HL-60 (cell line): ENCODE measurements at regions not wholly inside any gene's neighbourhood (a gene's known extent, or its start where the extent isn't known, plus 50 kb on each side); places are given as distances from the start of the nearest gene placed in this dataset.

Experiments
- DNase-seq, 2 experiments: peaks; one replicate each; pipeline ENCODE4 v3.0.0-alpha.2; 2010 to 2020; ENCODE audit warnings: low read depth in 1 of 2, low spot score in 1 of 2
- H3K27ac ChIP-seq: fragments of 250-450 bp; sonication (Bioruptor Pico); replicated peaks from 2 replicates; pipeline ENCODE4 v1.5.1; 2020; ENCODE audit warnings: mild to moderate bottlenecking, moderate library complexity
- H3K27me3 ChIP-seq: fragments of 250-450 bp; sonication (Bioruptor Pico); 2 replicates; pipeline ENCODE4 v1.5.1; 2021; ENCODE audit warnings: mild to moderate bottlenecking, moderate library complexity; ENCODE audit not compliant: insufficient read depth, poor library complexity, severe bottlenecking
- H3K4me3 ChIP-seq: replicated peaks from 2 replicates; pipeline ENCODE4 v1.5.1; 2011; ENCODE audit warnings: mild to moderate bottlenecking, control low read depth, low read length; ENCODE audit not compliant: insufficient read depth
- GABPA ChIP-seq: IDR thresholded peaks from 2 replicates; pipeline ENCODE4 v1.6.1; 2012; ENCODE audit warnings: low read depth
- POLR2AphosphoS5 ChIP-seq: IDR thresholded peaks from 2 replicates; pipeline ENCODE4 v1.6.1; 2012; ENCODE audit warnings: low read depth
- SPI1 ChIP-seq: IDR thresholded peaks from 2 replicates; pipeline ENCODE4 v1.6.1; 2012; ENCODE audit warnings: low read depth, mild to moderate bottlenecking, borderline replicate concordance
- TF ChIP-seq, protein P1 (sequence below): IDR thresholded peaks from one replicate; pipeline ENCODE4 v1.5.1; 2011; ENCODE audit warnings: low read length, control low read depth, inconsistent platforms; ENCODE audit not compliant: insufficient read depth
- TF ChIP-seq, protein P2 (sequence below): IDR thresholded peaks from 2 replicates; pipeline ENCODE4 v1.6.1; 2012; ENCODE audit warnings: low read depth; ENCODE audit not compliant: insufficient replicate concordance

- TF ChIP-seq, protein P1, sequence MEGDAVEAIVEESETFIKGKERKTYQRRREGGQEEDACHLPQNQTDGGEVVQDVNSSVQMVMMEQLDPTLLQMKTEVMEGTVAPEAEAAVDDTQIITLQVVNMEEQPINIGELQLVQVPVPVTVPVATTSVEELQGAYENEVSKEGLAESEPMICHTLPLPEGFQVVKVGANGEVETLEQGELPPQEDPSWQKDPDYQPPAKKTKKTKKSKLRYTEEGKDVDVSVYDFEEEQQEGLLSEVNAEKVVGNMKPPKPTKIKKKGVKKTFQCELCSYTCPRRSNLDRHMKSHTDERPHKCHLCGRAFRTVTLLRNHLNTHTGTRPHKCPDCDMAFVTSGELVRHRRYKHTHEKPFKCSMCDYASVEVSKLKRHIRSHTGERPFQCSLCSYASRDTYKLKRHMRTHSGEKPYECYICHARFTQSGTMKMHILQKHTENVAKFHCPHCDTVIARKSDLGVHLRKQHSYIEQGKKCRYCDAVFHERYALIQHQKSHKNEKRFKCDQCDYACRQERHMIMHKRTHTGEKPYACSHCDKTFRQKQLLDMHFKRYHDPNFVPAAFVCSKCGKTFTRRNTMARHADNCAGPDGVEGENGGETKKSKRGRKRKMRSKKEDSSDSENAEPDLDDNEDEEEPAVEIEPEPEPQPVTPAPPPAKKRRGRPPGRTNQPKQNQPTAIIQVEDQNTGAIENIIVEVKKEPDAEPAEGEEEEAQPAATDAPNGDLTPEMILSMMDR = peak; percentile 83
- no peak for TF ChIP-seq SPI1
- no peaks in the 10 kb centered on the region for H3K27me3 ChIP-seq
- peak in 1 of 2 experiments; percentile 1 for DNase-seq
- no peak overlapping the region for H3K4me3 ChIP-seq
- H3K27ac ChIP-seq = no peak overlapping the region
Observed at GRCh38 chr22:34111210-34111824, 191.0 kb upstream of the LARGE1 start.

DNA sequence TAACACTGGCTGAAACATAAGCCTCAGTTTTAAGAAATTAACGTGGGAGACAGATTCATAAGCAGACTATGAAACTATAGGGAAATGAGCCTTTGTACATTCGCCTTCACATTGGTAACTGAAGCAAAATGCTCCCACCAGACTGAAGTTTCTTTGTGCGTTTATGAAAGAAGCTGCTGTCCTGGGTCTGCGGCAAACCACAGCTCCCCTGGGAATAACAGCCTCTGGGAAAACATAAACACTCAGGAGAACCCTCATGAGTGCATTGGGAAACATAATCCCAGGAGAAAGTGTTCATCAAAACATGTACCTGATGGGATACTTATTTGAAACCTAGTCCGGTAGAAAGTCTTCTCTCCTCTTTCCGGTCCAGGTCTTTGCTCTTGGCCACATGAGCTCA is 193.1 kb upstream of the LARGE1 start:
- no peak overlapping the region for H3K27ac ChIP-seq
- H3K27me3 ChIP-seq = no peaks in the 10 kb centered on the region
- no peak for DNase-seq
- no peak overlapping the region for H3K4me3 ChIP-seq
- TF ChIP-seq, protein P1 = no peak
- TF ChIP-seq POLR2AphosphoS5 (no peak), GABPA (no peak), SPI1 (no peak)
- TF ChIP-seq, protein P2, sequence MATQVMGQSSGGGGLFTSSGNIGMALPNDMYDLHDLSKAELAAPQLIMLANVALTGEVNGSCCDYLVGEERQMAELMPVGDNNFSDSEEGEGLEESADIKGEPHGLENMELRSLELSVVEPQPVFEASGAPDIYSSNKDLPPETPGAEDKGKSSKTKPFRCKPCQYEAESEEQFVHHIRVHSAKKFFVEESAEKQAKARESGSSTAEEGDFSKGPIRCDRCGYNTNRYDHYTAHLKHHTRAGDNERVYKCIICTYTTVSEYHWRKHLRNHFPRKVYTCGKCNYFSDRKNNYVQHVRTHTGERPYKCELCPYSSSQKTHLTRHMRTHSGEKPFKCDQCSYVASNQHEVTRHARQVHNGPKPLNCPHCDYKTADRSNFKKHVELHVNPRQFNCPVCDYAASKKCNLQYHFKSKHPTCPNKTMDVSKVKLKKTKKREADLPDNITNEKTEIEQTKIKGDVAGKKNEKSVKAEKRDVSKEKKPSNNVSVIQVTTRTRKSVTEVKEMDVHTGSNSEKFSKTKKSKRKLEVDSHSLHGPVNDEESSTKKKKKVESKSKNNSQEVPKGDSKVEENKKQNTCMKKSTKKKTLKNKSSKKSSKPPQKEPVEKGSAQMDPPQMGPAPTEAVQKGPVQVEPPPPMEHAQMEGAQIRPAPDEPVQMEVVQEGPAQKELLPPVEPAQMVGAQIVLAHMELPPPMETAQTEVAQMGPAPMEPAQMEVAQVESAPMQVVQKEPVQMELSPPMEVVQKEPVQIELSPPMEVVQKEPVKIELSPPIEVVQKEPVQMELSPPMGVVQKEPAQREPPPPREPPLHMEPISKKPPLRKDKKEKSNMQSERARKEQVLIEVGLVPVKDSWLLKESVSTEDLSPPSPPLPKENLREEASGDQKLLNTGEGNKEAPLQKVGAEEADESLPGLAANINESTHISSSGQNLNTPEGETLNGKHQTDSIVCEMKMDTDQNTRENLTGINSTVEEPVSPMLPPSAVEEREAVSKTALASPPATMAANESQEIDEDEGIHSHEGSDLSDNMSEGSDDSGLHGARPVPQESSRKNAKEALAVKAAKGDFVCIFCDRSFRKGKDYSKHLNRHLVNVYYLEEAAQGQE = no peak

- Histone ChIP-seq H3K27me3 (no peaks in the 10 kb centered on the region), H3K27ac (no peak overlapping the region), H3K4me3 (no peak overlapping the region)
- DNase-seq = no peak
- TF ChIP-seq, protein P2 = no peak
- TF ChIP-seq, protein P1 = no peak
Observed at GRCh38 chr22:34114406-34114805, 194.1 kb upstream of the LARGE1 start.

DNA sequence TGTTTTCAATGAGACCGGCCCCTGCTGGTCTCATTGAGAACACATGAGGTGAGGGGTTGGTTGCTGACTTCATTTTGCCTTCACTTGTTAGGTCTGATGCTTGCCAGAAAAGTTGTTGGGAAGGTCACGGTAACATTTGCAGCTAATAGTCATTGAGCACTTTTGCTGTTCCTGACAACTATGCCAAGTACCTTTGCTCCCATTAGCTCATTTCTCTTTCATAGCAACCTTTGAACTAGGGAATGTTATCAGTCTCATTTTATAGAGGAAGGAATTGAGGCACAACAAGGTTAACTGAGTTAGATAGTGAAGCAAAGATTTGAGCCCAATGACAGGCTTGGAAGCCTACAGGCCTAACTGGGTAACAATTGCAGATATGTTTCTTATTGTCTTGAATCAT is 195.4 kb upstream of the LARGE1 start:
- H3K27me3 ChIP-seq = no peaks in the 10 kb centered on the region
- H3K27ac ChIP-seq = no peak overlapping the region
- DNase-seq = no peak
- no peak overlapping the region for H3K4me3 ChIP-seq
- TF ChIP-seq GABPA (no peak), SPI1 (no peak), POLR2AphosphoS5 (no peak)
- TF ChIP-seq, protein P1 = no peak
- TF ChIP-seq, protein P2 = no peak
